Endothelial cell of umbilical vein (primary cell): ENCODE measurements at regions not wholly inside any gene's neighbourhood (a gene's known extent, or its start where the extent isn't known, plus 50 kb on each side); places are given as distances from the start of the nearest gene placed in this dataset.
"Not testable (repeated sequence)": the region's sequence is repeated elsewhere in the genome, so short reads cannot be mapped to it uniquely, and the experiment has no call there.

Experiments
- BruUV-seq: library from RNA; stranded (reverse); fragments of 400-500 nt; replicated peaks from 2 replicates; lab custom pipeline; 2021; lab: Mats Ljungman, UMichigan
- CTCF ChIA-PET: fragments of 300-600, 350-600 bp; sonication (Branson Sonifier 250); formaldehyde crosslinking; loops from one replicate; lab custom pipeline; 2021; ENCODE audit warnings: antibody characterized with exemption, inconsistent platforms; lab: Charles Lee
- POLR2A ChIA-PET: fragments of 300-600, 350-600 bp; sonication (Branson Sonifier 250); formaldehyde crosslinking; loops from one replicate; lab custom pipeline; 2021; ENCODE audit warnings: antibody characterized with exemption, inconsistent platforms; lab: Charles Lee
- DNase-seq: peaks from one replicate; pipeline ENCODE4 v3.0.0-alpha.2; 2011; ENCODE audit warnings: low read depth, low spot score
- FAIRE-seq: peaks from 2 replicates; lab custom pipeline; 2011; peaks lifted over from hg19 to GRCh38; lab: Jason Lieb, UNC
- H2AFZ ChIP-seq: 2 replicates; pipeline ENCODE4 v1.6.0; 2012; ENCODE audit warnings: low read depth, low read length, control low read depth, inconsistent platforms
- H3K27ac ChIP-seq: 2 replicates; pipeline ENCODE4 v1.5.1; 2011; ENCODE audit warnings: low read depth, mild to moderate bottlenecking, control low read depth, low read length, moderate library complexity; ENCODE audit not compliant: insufficient read depth
- H3K27me3 ChIP-seq, 2 experiments: 2 replicates each; pipeline versions ENCODE4 v1.6.0 to v1.6.1; 2011; ENCODE audit warnings: low read length in 2 of 2, mixed read lengths in 1 of 2; ENCODE audit not compliant: control insufficient read depth in 2 of 2, insufficient read depth in 2 of 2
- H3K36me3 ChIP-seq, 2 experiments: 2 replicates in 1 of 2; 3 replicates in 1 of 2; pipeline ENCODE4 v1.5.1; 2011; ENCODE audit warnings: low read length in 2 of 2, mild to moderate bottlenecking in 1 of 2, moderate library complexity in 1 of 2; ENCODE audit not compliant: control insufficient read depth in 2 of 2, insufficient read depth in 2 of 2; ENCODE audit errors: extremely low read depth in 1 of 2
- H3K4me1 ChIP-seq: 3 replicates; pipeline ENCODE4 v1.5.1; 2011; ENCODE audit warnings: mild to moderate bottlenecking, low read length; ENCODE audit not compliant: control insufficient read depth, insufficient read depth; ENCODE audit errors: extremely low read depth
- H3K4me2 ChIP-seq: 2 replicates; pipeline ENCODE4 v1.6.1; 2011; ENCODE audit warnings: low read length, control low read depth, mixed read lengths; ENCODE audit not compliant: insufficient read depth
- H3K4me3 ChIP-seq, 3 experiments: fragments of 200-600 bp in 1 of 3; sonication (generic), shearing (Covaris generic) in 1 of 3; replicated peaks in 1 of 3; 2 replicates each; pipeline ENCODE4 v1.5.1; 2011 to 2016; ENCODE audit warnings: control low read depth in 3 of 3, low read length in 3 of 3, mild to moderate bottlenecking in 2 of 3, inconsistent platforms in 1 of 3, low read depth in 1 of 3, moderate library complexity in 1 of 3; ENCODE audit not compliant: insufficient read depth in 1 of 3
- H3K79me2 ChIP-seq: 2 replicates; pipeline ENCODE4 v1.6.0; 2012; ENCODE audit warnings: low read length, inconsistent platforms; ENCODE audit not compliant: control insufficient read depth, insufficient read depth
- H3K9ac ChIP-seq: replicated peaks from 2 replicates; pipeline ENCODE3; 2011; ENCODE audit warnings: low read length, control low read depth; ENCODE audit not compliant: insufficient read depth; ENCODE audit errors: extremely low read depth
- H3K9me1 ChIP-seq: replicated peaks from 3 replicates; pipeline ENCODE4 v1.6.0; 2011; ENCODE audit warnings: mild to moderate bottlenecking, low read length; ENCODE audit not compliant: control insufficient read depth, insufficient read depth; ENCODE audit errors: extremely low read depth
- H3K9me3 ChIP-seq: replicated peaks from 2 replicates; pipeline ENCODE4 v1.5.1; 2012; ENCODE audit warnings: low read length, inconsistent platforms; ENCODE audit not compliant: control insufficient read depth, insufficient read depth
- H4K20me1 ChIP-seq: replicated peaks from 2 replicates; pipeline ENCODE3; 2011; ENCODE audit warnings: mild to moderate bottlenecking, low read length; ENCODE audit not compliant: control insufficient read depth, insufficient read depth; ENCODE audit errors: extremely low read depth
- EZH2 ChIP-seq: IDR thresholded peaks from 2 replicates; pipeline ENCODE4 v1.6.1; 2012; ENCODE audit warnings: borderline replicate concordance, low read depth, mild to moderate bottlenecking, moderate library complexity, low read length, inconsistent platforms; ENCODE audit not compliant: severe bottlenecking
- FOS ChIP-seq: IDR thresholded peaks from 2 replicates; pipeline ENCODE4 v1.6.1; 2011; ENCODE audit warnings: mild to moderate bottlenecking, low read length, moderate library complexity, borderline replicate concordance; ENCODE audit not compliant: insufficient read depth
- GATA2 ChIP-seq: IDR thresholded peaks from 2 replicates; pipeline ENCODE4 v1.7.0; 2011; ENCODE audit warnings: low read depth, mild to moderate bottlenecking, moderate library complexity, mixed read lengths, low read length; ENCODE audit not compliant: insufficient read length, insufficient read depth
- MAX ChIP-seq: IDR thresholded peaks from 2 replicates; pipeline ENCODE4 v1.6.1; 2011; ENCODE audit not compliant: insufficient read depth, insufficient read length
- POLR2A ChIP-seq: IDR thresholded peaks from 2 replicates; pipeline ENCODE4 v1.6.1; 2012; ENCODE audit warnings: low read depth, mild to moderate bottlenecking, control low read depth, low read length
- POLR2AphosphoS5 ChIP-seq: IDR thresholded peaks from 2 replicates; pipeline ENCODE4 v1.6.1; 2012; ENCODE audit warnings: low read depth, mild to moderate bottlenecking, control low read depth, low read length, moderate library complexity; ENCODE audit not compliant: insufficient read depth
- dilution Hi-C: fragments of 300-500 bp; cut with MboI; formaldehyde crosslinking; loops from one replicate; pipeline ENCODE4 v1.15.0; 2019; ENCODE audit warnings: low sequenced_read_pairs; ENCODE audit not compliant: extremely low pct_ligation_motif_present
- intact Hi-C: fragments of 100-400 bp; cut with micrococcal nuclease; formaldehyde crosslinking; loops from one replicate; pipeline ENCODE4 v1.10.0; 2022

GRCh38 chr1:41975121-41975520 is 56.4 kb upstream of the HIVEP3 start:
- H3K79me2 ChIP-seq = no peaks in the 10 kb centered on the region
- no TSS peak for BruUV-seq
- no peak overlapping the region for H3K27ac ChIP-seq
- TF ChIP-seq EZH2 = no peak
- TF ChIP-seq POLR2AphosphoS5 = no peak
- TF ChIP-seq POLR2A = no peak
- no peak for TF ChIP-seq MAX
- no peak for TF ChIP-seq GATA2
- no peak for TF ChIP-seq FOS
- H3K4me3 ChIP-seq = no peak overlapping the region
- intact Hi-C loops = no loop called here
- no peak overlapping the region for H3K4me2 ChIP-seq
- H4K20me1 ChIP-seq = no peaks in the 10 kb centered on the region
- no peaks in the 10 kb centered on the region for H3K9me3 ChIP-seq
- H3K9me1 ChIP-seq = no peaks in the 10 kb centered on the region
- no peaks in the 10 kb centered on the region for H3K27me3 ChIP-seq
- no peaks in the 10 kb centered on the region for H3K36me3 ChIP-seq
- dilution Hi-C loops = no loop called here
- no peaks in the 10 kb centered on the region for H3K4me1 ChIP-seq
- CTCF ChIA-PET = no interaction called here
- H2AFZ ChIP-seq = no peak overlapping the region
- FAIRE-seq = no peak
- POLR2A ChIA-PET = no interaction called here
- no peak for DNase-seq
- no peak overlapping the region for H3K9ac ChIP-seq

- intact Hi-C loops, H3K4me2 ChIP-seq, H3K27ac ChIP-seq, POLR2A ChIA-PET, CTCF ChIA-PET, H3K27me3 ChIP-seq, FAIRE-seq, H3K36me3 ChIP-seq, H4K20me1 ChIP-seq, BruUV-seq, H3K79me2 ChIP-seq, H3K9me3 ChIP-seq, dilution Hi-C loops, H2AFZ ChIP-seq, H3K4me3 ChIP-seq, H3K9me1 ChIP-seq, DNase-seq, H3K9ac ChIP-seq, H3K4me1 ChIP-seq: not testable (repeated sequence)
Measured at GRCh38 chr1:41968557-41968956, 49.8 kb upstream of the HIVEP3 start.
